Hepatocyte (in vitro differentiated cells): ENCODE measurements at regions not wholly inside any gene's neighbourhood (a gene's known extent, or its start where the extent isn't known, plus 50 kb on each side); places are given as distances from the start of the nearest gene placed in this dataset.

Source experiments
- DNase-seq: peaks from one replicate; pipeline ENCODE4 v3.0.0-alpha.2; 2016; ENCODE audit warnings: low spot score
- H2AFZ ChIP-seq: fragments of 200-600 bp; sonication (generic); 2 replicates; pipeline ENCODE4 v1.6.0; 2016; ENCODE audit warnings: antibody characterized with exemption, mild to moderate bottlenecking
- H3K27ac ChIP-seq: fragments of 200-600 bp; sonication (generic); 2 replicates; pipeline ENCODE4 v1.5.1; 2016; ENCODE audit warnings: mild to moderate bottlenecking
- H3K27me3 ChIP-seq: fragments of 200-600 bp; sonication (generic); 2 replicates; pipeline ENCODE4 v1.6.1; 2016
- H3K36me3 ChIP-seq: fragments of 200-600 bp; sonication (generic); replicated peaks from 2 replicates; pipeline ENCODE4 v1.5.1; 2016; ENCODE audit warnings: low read depth; ENCODE audit not compliant: insufficient read depth
- H3K4me1 ChIP-seq: fragments of 200-600 bp; sonication (generic); 2 replicates; pipeline ENCODE4 v1.5.1; 2016; ENCODE audit warnings: mild to moderate bottlenecking, moderate library complexity; ENCODE audit not compliant: insufficient read depth
- H3K4me2 ChIP-seq: fragments of 200-600 bp; sonication (generic); 2 replicates; pipeline ENCODE4 v1.6.0; 2016
- H3K4me3 ChIP-seq: fragments of 200-600 bp; sonication (generic); 2 replicates; pipeline ENCODE4 v1.5.1; 2016; ENCODE audit warnings: mild to moderate bottlenecking
- H3K79me2 ChIP-seq: fragments of 200-600 bp; sonication (generic); 2 replicates; pipeline ENCODE4 v1.6.0; 2017; ENCODE audit warnings: mild to moderate bottlenecking
- H3K9me2 ChIP-seq: fragments of 200-600 bp; sonication (generic); replicated peaks from 2 replicates; pipeline ENCODE4 v1.6.0; 2017; ENCODE audit warnings: mild to moderate bottlenecking; ENCODE audit not compliant: insufficient read depth
- H3K9me3 ChIP-seq: fragments of 200-600 bp; sonication (generic); 2 replicates; pipeline ENCODE4 v1.5.1; 2016; ENCODE audit warnings: low read depth, mild to moderate bottlenecking
- H4K20me1 ChIP-seq: fragments of 200-600 bp; sonication (generic); 2 replicates; pipeline ENCODE4 v1.6.0; 2016; ENCODE audit warnings: mild to moderate bottlenecking; ENCODE audit not compliant: insufficient read depth, poor library complexity, severe bottlenecking
- CTCF ChIP-seq: fragments of 200-600 bp; sonication (generic); IDR thresholded peaks from 2 replicates; pipeline ENCODE4 v1.5.1; 2016; ENCODE audit warnings: antibody characterized with exemption, mild to moderate bottlenecking; ENCODE audit not compliant: poor library complexity
- EZH2 ChIP-seq: fragments of 200-600 bp; sonication (generic); IDR thresholded peaks from 2 replicates; pipeline ENCODE4 v1.6.1; 2016; ENCODE audit warnings: antibody characterized with exemption, mild to moderate bottlenecking, borderline replicate concordance
- EZH2phosphoT487 ChIP-seq: fragments of 200-600 bp; sonication (generic); IDR thresholded peaks from one replicate; pipeline ENCODE4 v1.6.1; 2018; ENCODE audit warnings: antibody characterized with exemption, mild to moderate bottlenecking, low read depth, moderate library complexity; ENCODE audit not compliant: unreplicated experiment, severe bottlenecking
- WGBS: methylation state at CpG from one replicate; pipeline ENCODE4 v1.1.6; 2016; ENCODE audit warnings: low lambda C conversion rate; ENCODE audit errors: missing lambda C conversion rate; 5-methylcytosine and 5-hydroxymethylcytosine counted together

GRCh38 chr13:21761770-21762169 is 90.9 kb downstream of the FGF9 start:
- TF ChIP-seq EZH2phosphoT487 (no peak), EZH2 (no peak), CTCF (no peak)
- peaks cover 25% of the 10 kb centered on the region for H3K4me1 ChIP-seq
- H3K27ac ChIP-seq = no peak overlapping the region
- no peak overlapping the region for H3K4me3 ChIP-seq
- H3K9me3 ChIP-seq = no peaks in the 10 kb centered on the region
- DNase-seq = no peak
- H3K27me3 ChIP-seq = no peaks in the 10 kb centered on the region
- no peaks in the 10 kb centered on the region for H3K9me2 ChIP-seq
- no peak overlapping the region for H2AFZ ChIP-seq
- no peak overlapping the region for H3K4me2 ChIP-seq
- no peaks in the 10 kb centered on the region for H3K36me3 ChIP-seq
- H3K79me2 ChIP-seq = no peaks in the 10 kb centered on the region
- no peaks in the 10 kb centered on the region for H4K20me1 ChIP-seq
- 46% methylated on average over 5 of the region's 5 CpGs for WGBS

- no peaks in the 10 kb centered on the region for H3K36me3 ChIP-seq
- peaks cover 25% of the 10 kb centered on the region for H3K4me1 ChIP-seq
- no peak overlapping the region for H3K4me2 ChIP-seq
- no peak for DNase-seq
- H3K79me2 ChIP-seq = no peaks in the 10 kb centered on the region
- H3K9me2 ChIP-seq = no peaks in the 10 kb centered on the region
- H3K27me3 ChIP-seq = no peaks in the 10 kb centered on the region
- WGBS = 95% methylated on average over 8 of the region's 8 CpGs
- no peaks in the 10 kb centered on the region for H3K9me3 ChIP-seq
- H3K27ac ChIP-seq = no peak overlapping the region
- no peak overlapping the region for H3K4me3 ChIP-seq
- H2AFZ ChIP-seq = no peak overlapping the region
- H4K20me1 ChIP-seq = no peaks in the 10 kb centered on the region
- no peak for TF ChIP-seq EZH2phosphoT487
- TF ChIP-seq CTCF = no peak
- no peak for TF ChIP-seq EZH2
Observed at GRCh38 chr13:21762512-21762911, 91.6 kb downstream of the FGF9 start.

- WGBS = 92% methylated on average over 8 of the region's 8 CpGs
- TF ChIP-seq EZH2 = no peak
- TF ChIP-seq EZH2phosphoT487 = no peak
- TF ChIP-seq CTCF = no peak
- Histone ChIP-seq H3K9me3 (no peaks in the 10 kb centered on the region), H2AFZ (no peak overlapping the region), H3K27ac (no peak overlapping the region), H3K9me2 (no peaks in the 10 kb centered on the region), H3K4me3 (no peak overlapping the region), H3K4me2 (no peak overlapping the region), H3K36me3 (no peaks in the 10 kb centered on the region), H4K20me1 (no peaks in the 10 kb centered on the region), H3K4me1 (no peaks in the 10 kb centered on the region), H3K79me2 (no peaks in the 10 kb centered on the region), H3K27me3 (no peaks in the 10 kb centered on the region)
- no peak for DNase-seq
Observed at GRCh38 chr13:21767032-21767431, 96.2 kb downstream of the FGF9 start.

- no peak for DNase-seq
- WGBS = 88% methylated on average over 1 of the region's 1 CpG
- no peak overlapping the region for H2AFZ ChIP-seq
- H3K4me3 ChIP-seq = no peak overlapping the region
- TF ChIP-seq EZH2 = no peak
- no peak for TF ChIP-seq EZH2phosphoT487
- TF ChIP-seq CTCF = no peak
- H3K79me2 ChIP-seq = no peaks in the 10 kb centered on the region
- H3K9me2 ChIP-seq = no peaks in the 10 kb centered on the region
- H3K4me1 ChIP-seq = no peaks in the 10 kb centered on the region
- H3K4me2 ChIP-seq = no peak overlapping the region
- H4K20me1 ChIP-seq = no peaks in the 10 kb centered on the region
- no peaks in the 10 kb centered on the region for H3K9me3 ChIP-seq
- no peak overlapping the region for H3K27ac ChIP-seq
- H3K36me3 ChIP-seq = no peaks in the 10 kb centered on the region
- H3K27me3 ChIP-seq = no peaks in the 10 kb centered on the region
Observed at GRCh38 chr13:21771075-21771474, 100.2 kb downstream of the FGF9 start.
